ENCODE measurements at regions not wholly inside any gene's neighbourhood (a gene's known extent, or its start where the extent isn't known, plus 50 kb on each side); places are given as distances from the start of the nearest gene placed in this dataset.

DNA sequence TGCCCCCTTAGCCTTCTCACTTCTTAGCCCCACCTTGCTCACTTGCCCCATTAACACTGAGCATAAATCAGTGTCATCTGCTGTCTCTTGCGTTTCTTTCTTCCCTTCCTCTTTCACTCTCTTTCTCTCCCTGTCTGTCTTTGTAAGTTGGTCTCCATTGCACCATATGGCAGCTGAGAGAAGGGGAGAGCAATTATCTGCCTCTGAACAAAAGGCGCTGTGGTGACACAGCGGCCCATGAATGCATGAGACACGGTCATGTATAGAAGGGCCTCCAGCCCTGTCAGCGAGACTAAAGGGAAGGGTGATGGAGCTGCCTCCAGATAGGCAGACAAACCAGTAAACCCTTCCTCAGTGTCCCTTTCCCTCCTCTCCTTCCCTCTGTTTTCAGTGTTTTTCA, 88.8 kb upstream of the PCDH18 start:
- Histone ChIP-seq H3K36me3 (no peaks in the 10 kb centered on the region), H3K9me3 (no peaks in the 10 kb centered on the region), H3K4me3 (no peak overlapping the region), H3K27me3 (no peaks in the 10 kb centered on the region), H3K9ac (ENCODE audit: low read depth in 2 of 2, low read length in 2 of 2) (no peak overlapping the region), H3K4me1 (no peaks in the 10 kb centered on the region), H3K27ac (no peak overlapping the region)
- intact Hi-C loops (cut with DNase I) = no loop called here
- DNase-seq = no peak
- TF ChIP-seq, protein P1, sequence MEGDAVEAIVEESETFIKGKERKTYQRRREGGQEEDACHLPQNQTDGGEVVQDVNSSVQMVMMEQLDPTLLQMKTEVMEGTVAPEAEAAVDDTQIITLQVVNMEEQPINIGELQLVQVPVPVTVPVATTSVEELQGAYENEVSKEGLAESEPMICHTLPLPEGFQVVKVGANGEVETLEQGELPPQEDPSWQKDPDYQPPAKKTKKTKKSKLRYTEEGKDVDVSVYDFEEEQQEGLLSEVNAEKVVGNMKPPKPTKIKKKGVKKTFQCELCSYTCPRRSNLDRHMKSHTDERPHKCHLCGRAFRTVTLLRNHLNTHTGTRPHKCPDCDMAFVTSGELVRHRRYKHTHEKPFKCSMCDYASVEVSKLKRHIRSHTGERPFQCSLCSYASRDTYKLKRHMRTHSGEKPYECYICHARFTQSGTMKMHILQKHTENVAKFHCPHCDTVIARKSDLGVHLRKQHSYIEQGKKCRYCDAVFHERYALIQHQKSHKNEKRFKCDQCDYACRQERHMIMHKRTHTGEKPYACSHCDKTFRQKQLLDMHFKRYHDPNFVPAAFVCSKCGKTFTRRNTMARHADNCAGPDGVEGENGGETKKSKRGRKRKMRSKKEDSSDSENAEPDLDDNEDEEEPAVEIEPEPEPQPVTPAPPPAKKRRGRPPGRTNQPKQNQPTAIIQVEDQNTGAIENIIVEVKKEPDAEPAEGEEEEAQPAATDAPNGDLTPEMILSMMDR (IDR thresholded peaks at IDR 0.05) = no peak

DNA sequence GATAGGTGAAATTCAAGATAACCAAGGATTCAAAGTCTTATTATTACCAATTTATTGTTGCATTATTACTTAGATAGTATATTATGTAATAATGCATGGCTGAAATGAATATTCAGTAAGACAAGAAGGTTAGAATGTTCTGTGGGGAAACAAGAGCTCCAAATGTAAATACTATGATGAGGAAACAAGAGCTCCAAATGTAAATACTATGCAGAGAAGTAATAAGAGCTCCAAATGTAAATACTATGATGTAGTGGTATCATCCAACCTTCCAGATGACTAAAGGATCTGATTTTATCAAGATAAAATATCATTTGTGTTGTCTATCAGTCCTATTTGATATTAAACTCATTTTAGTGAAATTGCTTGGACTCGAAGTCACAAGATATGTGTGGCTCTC, 82.2 kb upstream of the PCDH18 start:
- Histone ChIP-seq H3K4me1 (no peaks in the 10 kb centered on the region), H3K4me3 (no peak overlapping the region), H3K9ac (ENCODE audit: low read depth in 2 of 2, low read length in 2 of 2) (no peak overlapping the region), H3K27ac (no peak overlapping the region), H3K9me3 (no peaks in the 10 kb centered on the region), H3K36me3 (no peaks in the 10 kb centered on the region), H3K27me3 (no peaks in the 10 kb centered on the region)
- intact Hi-C loops (cut with DNase I) = no loop called here
- TF ChIP-seq, protein P1 (IDR thresholded peaks at IDR 0.05) = no peak
- no peak for DNase-seq

DNA sequence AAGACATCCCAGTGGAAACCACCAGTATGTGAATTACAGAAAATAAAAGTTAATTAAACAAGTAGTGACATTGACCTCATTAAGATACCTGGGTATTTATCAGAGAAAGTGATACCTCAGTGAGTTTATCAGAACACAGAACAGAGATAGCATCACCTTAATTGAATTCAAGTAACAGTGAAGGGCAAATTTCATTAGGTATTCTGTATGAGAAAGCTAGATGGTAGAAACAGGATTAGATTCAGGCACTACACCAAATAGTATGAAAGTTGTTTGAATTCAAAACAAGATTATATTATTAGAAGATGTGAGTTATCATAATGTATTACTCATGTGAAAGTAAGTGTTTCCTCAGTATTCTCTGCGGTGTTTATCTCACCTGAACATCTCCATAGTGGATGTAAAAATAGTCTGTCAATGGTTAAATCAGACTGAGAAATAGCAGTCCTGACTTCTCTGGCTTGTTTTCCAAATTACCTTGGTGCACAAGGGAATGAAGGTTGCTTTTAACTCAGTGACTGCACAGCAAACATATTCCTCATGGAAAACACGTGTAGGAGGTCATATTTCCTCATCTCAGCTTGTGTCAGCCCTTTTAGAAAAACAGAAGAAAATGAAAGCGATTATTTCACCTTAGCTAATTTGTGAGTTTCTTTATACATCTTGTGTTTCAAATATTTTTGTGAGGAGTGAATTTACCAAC, 79.9 kb upstream of the PCDH18 start:
- Histone ChIP-seq H3K9me3 (no peaks in the 10 kb centered on the region), H3K27ac (no peak overlapping the region), H3K4me1 (no peaks in the 10 kb centered on the region), H3K27me3 (no peaks in the 10 kb centered on the region), H3K4me3 (no peak overlapping the region), H3K9ac (ENCODE audit: low read depth in 2 of 2, low read length in 2 of 2) (no peak overlapping the region), H3K36me3 (no peaks in the 10 kb centered on the region)
- TF ChIP-seq, protein P1 (IDR thresholded peaks at IDR 0.05) = no peak
- intact Hi-C loops (cut with DNase I) = no loop called here
- no peak for DNase-seq

DNA sequence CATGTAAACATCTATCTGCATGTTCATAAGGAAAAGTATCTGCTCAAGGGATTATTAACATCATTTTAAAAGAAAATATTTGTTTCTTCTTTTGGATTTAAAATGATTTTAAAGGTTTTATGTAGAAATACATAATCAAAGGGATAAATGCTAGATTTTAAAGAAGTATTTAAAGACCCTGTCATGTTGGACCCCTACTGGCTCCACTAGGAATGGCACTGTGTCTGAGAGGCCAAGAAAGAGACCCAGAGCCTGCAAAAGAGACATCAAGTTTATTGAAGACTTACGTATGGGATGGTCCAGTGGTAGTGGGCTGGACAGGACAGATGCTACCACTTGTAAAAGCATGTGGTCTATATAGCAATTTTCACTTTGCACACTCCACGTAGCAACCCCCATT, 78.7 kb upstream of the PCDH18 start:
- H3K27me3 ChIP-seq = no peaks in the 10 kb centered on the region
- no peak overlapping the region for H3K9ac ChIP-seq (ENCODE audit: low read depth in 2 of 2, low read length in 2 of 2)
- no peak overlapping the region for H3K27ac ChIP-seq
- H3K4me1 ChIP-seq = no peaks in the 10 kb centered on the region
- DNase-seq = no peak
- no peaks in the 10 kb centered on the region for H3K36me3 ChIP-seq
- TF ChIP-seq, protein P1 (IDR thresholded peaks at IDR 0.05) = no peak
- intact Hi-C loops (cut with DNase I) = no loop called here
- no peaks in the 10 kb centered on the region for H3K9me3 ChIP-seq
- no peak overlapping the region for H3K4me3 ChIP-seq

DNA sequence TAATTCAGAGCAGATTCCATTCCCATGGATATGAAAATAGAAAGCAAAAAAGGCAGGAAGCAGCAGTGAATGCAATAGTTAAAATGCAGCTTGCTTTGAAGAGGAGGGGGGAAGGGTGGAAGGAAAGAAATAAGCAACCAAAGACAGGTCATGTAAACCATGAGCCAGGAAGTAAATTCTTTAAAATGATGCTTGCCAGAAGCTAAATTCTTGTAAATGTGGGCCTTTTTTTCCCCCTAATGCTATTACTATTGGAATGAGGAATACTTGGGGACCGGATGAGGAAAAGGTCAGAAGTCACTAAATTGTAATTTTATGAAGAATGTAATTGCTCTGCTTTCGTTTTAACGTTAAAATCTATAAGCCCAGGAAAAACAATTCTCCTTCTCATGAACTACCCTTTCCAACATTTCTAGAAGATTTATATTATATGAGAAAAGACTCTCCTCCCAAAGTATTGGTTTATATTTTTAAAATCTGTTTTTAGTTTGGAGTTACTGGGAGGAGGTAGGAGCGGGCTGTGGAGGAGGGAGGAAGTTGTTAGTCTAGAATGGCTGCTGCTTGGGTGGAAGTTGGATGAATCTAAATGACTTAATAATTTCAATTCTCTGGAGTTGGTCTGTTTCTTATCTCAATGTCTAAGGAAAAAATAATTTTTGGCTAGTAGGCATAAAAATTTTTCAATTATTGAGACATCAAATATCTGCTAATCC, 77.6 kb upstream of the PCDH18 start:
- Histone ChIP-seq H3K9ac (ENCODE audit: low read depth in 2 of 2, low read length in 2 of 2) (no peak overlapping the region), H3K36me3 (no peaks in the 10 kb centered on the region), H3K9me3 (no peaks in the 10 kb centered on the region), H3K27me3 (no peaks in the 10 kb centered on the region), H3K4me3 (no peak overlapping the region), H3K27ac (peak overlapping the region; percentile 12), H3K4me1 (no peaks in the 10 kb centered on the region)
- TF ChIP-seq, protein P1 (IDR thresholded peaks at IDR 0.05) = no peak
- DNase-seq = no peak
- intact Hi-C loops (cut with DNase I) = no loop called here
